Esophagus squamous epithelium (tissue), 5 donors: ENCODE measurements at regions not wholly inside any gene's neighbourhood (a gene's known extent, or its start where the extent isn't known, plus 50 kb on each side); places are given as distances from the start of the nearest gene placed in this dataset.

Experiments
- DNase-seq: peaks from one replicate; lab custom pipeline; 2025; lab: John Stamatoyannopoulos, UW
- H3K27ac ChIP-seq, 4 donors: fragments of 200-600 bp; sonication (generic); one replicate each; pipeline ENCODE4 v1.5.1; 2016 to 2019; ENCODE audit warnings: mild to moderate bottlenecking in 1 of 4
- H3K27me3 ChIP-seq, 4 donors: fragments of 200-600 bp; sonication (generic); 1 replicate in 3 of 4; 2 replicates in 1 of 4; pipeline versions ENCODE4 v1.5.1 to v1.6.0; 2017 to 2021; ENCODE audit warnings: antibody characterized with exemption in 1 of 4
- H3K36me3 ChIP-seq, 3 donors: fragments of 200-600 bp; sonication (generic); one replicate each; pipeline ENCODE4 v1.5.1; 2016 to 2019
- H3K4me1 ChIP-seq, 3 donors: fragments of 200-600 bp; sonication (generic); one replicate each; pipeline ENCODE4 v1.5.1; 2017 to 2019
- H3K4me3 ChIP-seq, 4 donors: fragments of 200-600 bp; sonication (generic); 1 replicate in 3 of 4; 2 replicates in 1 of 4; pipeline ENCODE4 v1.5.1; 2016 to 2019; ENCODE audit warnings: mild to moderate bottlenecking in 2 of 4, moderate library complexity in 1 of 4
- H3K9me3 ChIP-seq, 3 donors: fragments of 200-600 bp; sonication (generic); one replicate each; pipeline ENCODE4 v1.5.1; 2016 to 2019
- POLR2A ChIP-seq, 4 donors: fragments of 450-650 bp; IDR thresholded peaks; one replicate each; pipeline ENCODE4 v1.6.1; 2017; ENCODE audit warnings: antibody characterized with exemption in 4 of 4, mild to moderate bottlenecking in 4 of 4, moderate library complexity in 3 of 4
- WGBS, 2 donors: methylation state at CpG; one replicate each; pipeline ENCODE4 v1.1.5; 2018; 5-methylcytosine and 5-hydroxymethylcytosine counted together
- intact Hi-C: fragments of 100-400 bp; cut with DNase I; formaldehyde crosslinking; loops from one replicate; pipeline ENCODE4 v1.15.0; 2022
- TF ChIP-seq, protein P1 (sequence below), 6 experiments: fragments of 450-650 bp in 4 of 6; fragments of 200-600 bp in 2 of 6; sonication (generic) in 2 of 6; IDR thresholded peaks; one replicate each; pipeline ENCODE4 v1.5.1; 2016 to 2019; ENCODE audit warnings: antibody characterized with exemption in 6 of 6, mild to moderate bottlenecking in 4 of 6, moderate library complexity in 4 of 6
- donor health status: DM: yes; HTN: yes; CAD: no.

DNA sequence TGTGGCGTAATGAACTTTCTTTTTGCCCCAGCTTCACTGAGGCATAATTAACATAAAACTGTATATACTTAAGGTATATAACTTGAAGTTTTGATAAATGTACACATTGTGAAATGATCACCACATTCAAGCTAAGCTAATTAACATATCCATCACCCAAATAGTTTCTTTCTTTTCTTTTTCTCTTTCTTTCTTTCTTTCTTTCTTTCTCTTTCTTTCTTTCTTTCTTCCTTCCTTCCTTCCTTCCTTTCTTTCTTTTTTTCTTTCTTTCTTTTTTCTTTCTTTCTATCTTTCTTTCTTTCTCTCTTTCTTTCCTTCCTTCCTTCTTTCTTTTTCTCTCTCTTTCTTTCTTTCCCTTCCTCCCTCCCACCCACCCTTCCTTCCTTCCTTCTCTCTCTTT, 62.5 kb downstream of the XCL1 start:
- intact Hi-C loops = no loop called here
- no peak for TF ChIP-seq POLR2A (IDR thresholded peaks at IDR 0.05)
- TF ChIP-seq, protein P1, sequence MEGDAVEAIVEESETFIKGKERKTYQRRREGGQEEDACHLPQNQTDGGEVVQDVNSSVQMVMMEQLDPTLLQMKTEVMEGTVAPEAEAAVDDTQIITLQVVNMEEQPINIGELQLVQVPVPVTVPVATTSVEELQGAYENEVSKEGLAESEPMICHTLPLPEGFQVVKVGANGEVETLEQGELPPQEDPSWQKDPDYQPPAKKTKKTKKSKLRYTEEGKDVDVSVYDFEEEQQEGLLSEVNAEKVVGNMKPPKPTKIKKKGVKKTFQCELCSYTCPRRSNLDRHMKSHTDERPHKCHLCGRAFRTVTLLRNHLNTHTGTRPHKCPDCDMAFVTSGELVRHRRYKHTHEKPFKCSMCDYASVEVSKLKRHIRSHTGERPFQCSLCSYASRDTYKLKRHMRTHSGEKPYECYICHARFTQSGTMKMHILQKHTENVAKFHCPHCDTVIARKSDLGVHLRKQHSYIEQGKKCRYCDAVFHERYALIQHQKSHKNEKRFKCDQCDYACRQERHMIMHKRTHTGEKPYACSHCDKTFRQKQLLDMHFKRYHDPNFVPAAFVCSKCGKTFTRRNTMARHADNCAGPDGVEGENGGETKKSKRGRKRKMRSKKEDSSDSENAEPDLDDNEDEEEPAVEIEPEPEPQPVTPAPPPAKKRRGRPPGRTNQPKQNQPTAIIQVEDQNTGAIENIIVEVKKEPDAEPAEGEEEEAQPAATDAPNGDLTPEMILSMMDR (IDR thresholded peaks at IDR 0.05) = no peak
- Histone ChIP-seq H3K4me3 (no peak overlapping the region), H3K9me3 (no peaks in the 10 kb centered on the region), H3K4me1 (peaks cover 0 to 11% (median 0%) of the 10 kb centered on the region in 3 donors), H3K27ac (no peak overlapping the region), H3K27me3 (no peaks in the 10 kb centered on the region), H3K36me3 (no peaks in the 10 kb centered on the region)
- no peak for DNase-seq
- 93 to 96% methylated on average over 1 of the region's 1 CpG for WGBS, 2 donors

DNA sequence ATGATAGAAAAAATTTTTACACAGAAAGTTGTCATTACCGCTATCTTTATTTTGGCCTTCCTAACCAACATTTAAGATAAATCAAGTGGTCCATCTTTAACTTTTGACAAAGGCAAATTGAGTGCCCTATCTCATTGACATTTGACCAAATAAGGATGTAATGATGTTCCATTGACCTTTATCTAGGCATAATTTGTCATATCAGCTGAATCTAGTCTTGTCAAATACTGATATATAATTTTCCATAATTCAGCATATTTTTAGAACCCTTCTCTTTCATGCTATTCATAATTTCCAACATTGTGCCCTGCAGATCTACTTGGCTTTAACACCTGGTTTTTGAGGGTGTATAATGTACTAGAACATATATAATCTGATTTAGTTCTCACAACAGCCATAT, 63.8 kb downstream of the XCL1 start:
- H3K4me1 ChIP-seq = peaks cover 0 to 11% (median 0%) of the 10 kb centered on the region in 3 donors
- H3K9me3 ChIP-seq = no peaks in the 10 kb centered on the region
- intact Hi-C loops = no loop called here
- H3K4me3 ChIP-seq = no peak overlapping the region
- H3K27ac ChIP-seq = no peak overlapping the region
- H3K27me3 ChIP-seq = no peaks in the 10 kb centered on the region
- TF ChIP-seq POLR2A (IDR thresholded peaks at IDR 0.05) = no peak
- TF ChIP-seq, protein P1 (IDR thresholded peaks at IDR 0.05) = no peak
- DNase-seq = no peak
- no peaks in the 10 kb centered on the region for H3K36me3 ChIP-seq
- 94 to 97% methylated on average over 1 of the region's 1 CpG for WGBS, 2 donors

DNA sequence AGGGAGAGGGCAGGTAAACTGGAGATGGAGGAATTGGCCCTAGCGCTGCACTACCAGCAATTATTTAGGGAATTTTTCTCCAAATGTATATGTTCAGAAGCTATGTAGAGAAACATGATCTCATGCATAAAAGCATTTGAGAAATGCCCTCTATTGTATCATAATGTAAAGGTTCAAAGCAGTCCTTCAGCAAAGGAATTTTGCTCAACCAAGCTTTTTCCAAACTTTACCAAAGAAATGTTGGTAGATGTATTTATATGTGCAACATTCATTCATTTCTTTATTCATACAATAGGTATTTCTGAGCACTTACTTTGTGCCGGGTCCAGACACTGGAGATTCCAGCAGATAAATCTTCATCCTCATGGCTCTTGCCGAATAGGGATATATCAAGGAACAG, 64.4 kb downstream of the XCL1 start:
- Histone ChIP-seq H3K36me3 (no peaks in the 10 kb centered on the region), H3K4me3 (no peak overlapping the region), H3K27ac (no peak overlapping the region), H3K9me3 (no peaks in the 10 kb centered on the region), H3K27me3 (no peaks in the 10 kb centered on the region), H3K4me1 (peaks cover 0 to 11% (median 0%) of the 10 kb centered on the region in 3 donors)
- DNase-seq = no peak
- TF ChIP-seq, protein P1 (IDR thresholded peaks at IDR 0.05) = no peak
- TF ChIP-seq POLR2A (IDR thresholded peaks at IDR 0.05) = no peak
- WGBS, 2 donors = 92 to 94% methylated on average over 3 of the region's 3 CpGs
- intact Hi-C loops = no loop called here

DNA sequence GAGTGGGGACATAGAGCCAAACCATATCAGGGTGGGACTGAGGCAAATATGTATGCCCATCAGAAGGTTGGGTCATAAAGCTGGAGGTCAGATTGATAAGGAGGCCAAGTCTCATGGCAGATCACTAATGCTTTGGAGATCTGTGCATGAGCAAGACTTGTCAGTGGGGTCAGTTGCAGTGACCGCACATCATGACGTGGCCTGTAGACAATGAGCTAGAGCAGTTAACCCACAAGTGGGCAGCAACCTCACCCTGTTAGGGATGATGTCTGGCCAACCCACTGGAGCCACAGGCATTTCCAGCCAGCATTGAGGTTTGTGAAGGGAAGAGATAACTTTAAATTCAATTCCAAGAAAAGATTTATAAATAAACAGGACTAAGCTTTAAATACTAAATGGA, 66.7 kb downstream of the XCL1 start:
- Histone ChIP-seq H3K4me1 (no peaks in the 10 kb centered on the region), H3K9me3 (no peaks in the 10 kb centered on the region), H3K36me3 (no peaks in the 10 kb centered on the region), H3K4me3 (no peak overlapping the region), H3K27me3 (no peaks in the 10 kb centered on the region), H3K27ac (no peak overlapping the region)
- 78 to 91% methylated on average over 2 of the region's 2 CpGs for WGBS, 2 donors
- TF ChIP-seq, protein P1 (IDR thresholded peaks at IDR 0.05) = no peak
- TF ChIP-seq POLR2A (IDR thresholded peaks at IDR 0.05) = no peak
- DNase-seq = no peak
- intact Hi-C loops = no loop called here
